Hematopoietic multipotent progenitor cell (in vitro differentiated cells): ENCODE measurements at regions not wholly inside any gene's neighbourhood (a gene's known extent, or its start where the extent isn't known, plus 50 kb on each side); places are given as distances from the start of the nearest gene placed in this dataset. TPM values are rescaled to one million over a fixed set of nuclear protein-coding genes. Genes with fewer than 3 reads are reported as not detected.

Experiments
- DNase-seq, 3 donors: peaks; one replicate each; pipeline ENCODE4 v3.0.0-alpha.2; 2011 to 2015; ENCODE audit warnings: low read depth in 2 of 3, low spot score in 2 of 3
- small RNA-seq: library from RNA; depleted of rRNA; stranded (forward); fragments of <200 nt; gene quantifications from one replicate; pipeline ENCODE3, GENCODE V24; 2012

DNA sequence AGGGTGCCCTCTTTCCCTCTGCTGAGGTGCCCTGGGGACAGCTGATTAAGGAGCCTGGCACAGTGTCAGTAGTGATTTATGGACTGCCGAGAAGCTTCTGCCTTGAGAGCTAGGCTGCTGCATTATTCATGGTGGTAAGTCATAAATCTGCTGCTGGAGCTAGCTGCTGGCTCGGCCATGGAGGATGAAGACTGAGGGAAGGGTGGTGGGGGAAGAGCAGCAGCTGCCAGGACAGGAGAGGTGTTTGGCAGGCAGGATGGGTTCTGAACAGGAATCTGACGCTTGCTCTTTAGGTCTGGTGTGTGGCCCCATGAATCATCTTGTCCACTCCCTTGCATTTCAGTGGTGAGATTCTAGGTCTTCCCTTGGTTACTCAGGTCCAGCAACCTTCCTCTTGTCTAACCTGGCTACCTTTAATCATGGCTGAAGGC lies 296.3 kb downstream of the DYSF start:
- DNase-seq, result no peak

DNA sequence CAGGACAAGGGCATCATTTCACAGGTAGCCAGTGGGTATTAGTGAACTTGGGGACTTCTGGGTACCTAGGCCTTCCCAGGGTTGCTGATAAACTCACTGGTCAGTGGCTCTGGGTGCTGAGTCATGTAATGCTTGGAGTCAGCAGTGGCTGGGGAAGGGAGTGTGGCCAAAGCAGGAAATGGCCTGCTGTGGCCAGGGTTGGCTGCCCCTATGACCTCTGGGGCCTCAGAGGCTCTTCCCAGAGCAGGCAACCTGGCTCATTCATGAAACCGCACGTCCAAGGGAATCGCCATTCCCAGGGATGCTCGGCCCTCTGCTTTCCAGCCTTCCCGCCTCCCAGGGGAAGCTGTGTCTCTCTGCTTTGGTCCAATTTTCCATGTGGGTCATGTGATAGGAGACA lies 294.9 kb downstream of the DYSF start:
- DNase-seq, result no peak

DNA sequence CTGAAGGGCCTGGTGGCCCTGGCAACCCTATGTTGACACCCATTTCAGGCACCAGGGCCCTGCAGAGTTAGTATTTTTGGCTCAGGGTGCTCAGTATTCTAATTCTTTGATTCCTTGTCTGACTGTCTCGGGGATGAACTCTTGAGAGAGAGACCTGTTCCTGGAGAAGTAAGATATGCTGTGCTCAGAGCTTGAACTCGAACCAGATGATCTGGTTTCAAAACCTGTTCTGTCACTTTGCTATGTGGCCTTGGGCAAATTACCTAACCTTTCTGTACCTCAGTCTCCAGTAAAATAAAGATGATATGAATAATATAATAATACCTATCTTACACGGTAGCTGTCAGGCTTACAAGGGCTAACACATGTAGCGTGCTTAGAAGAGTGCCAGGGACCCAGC lies 294.2 kb downstream of the DYSF start:
- DNase-seq, result no peak

DNA sequence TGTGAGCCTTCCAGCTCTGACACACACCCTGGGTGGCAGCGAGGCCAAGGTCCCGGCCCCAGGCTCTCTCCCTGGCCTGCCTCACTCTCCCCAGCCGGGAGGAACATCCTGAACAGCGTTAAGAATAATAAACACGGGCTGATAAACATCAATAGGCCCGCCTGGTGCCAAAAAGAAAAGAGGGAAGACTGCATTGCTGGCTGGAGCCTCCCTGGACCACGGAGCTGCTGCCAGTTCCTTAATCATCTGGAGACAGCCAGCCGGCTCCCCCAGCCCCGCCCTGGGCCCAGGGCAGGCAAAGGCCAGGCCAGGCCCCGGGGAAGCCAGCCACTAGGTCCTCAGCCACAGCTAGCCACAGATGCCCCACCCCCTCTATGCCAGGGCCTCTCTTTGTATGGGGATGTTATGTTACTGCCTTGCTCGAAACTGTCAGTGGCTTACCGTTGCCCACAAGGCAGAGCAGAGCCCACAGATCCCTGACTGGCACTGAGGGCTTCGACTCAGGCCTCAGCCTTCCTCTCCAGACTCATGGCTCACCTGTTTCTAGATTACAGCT lies 293.7 kb downstream of the DYSF start:
- no peak for DNase-seq

DNA sequence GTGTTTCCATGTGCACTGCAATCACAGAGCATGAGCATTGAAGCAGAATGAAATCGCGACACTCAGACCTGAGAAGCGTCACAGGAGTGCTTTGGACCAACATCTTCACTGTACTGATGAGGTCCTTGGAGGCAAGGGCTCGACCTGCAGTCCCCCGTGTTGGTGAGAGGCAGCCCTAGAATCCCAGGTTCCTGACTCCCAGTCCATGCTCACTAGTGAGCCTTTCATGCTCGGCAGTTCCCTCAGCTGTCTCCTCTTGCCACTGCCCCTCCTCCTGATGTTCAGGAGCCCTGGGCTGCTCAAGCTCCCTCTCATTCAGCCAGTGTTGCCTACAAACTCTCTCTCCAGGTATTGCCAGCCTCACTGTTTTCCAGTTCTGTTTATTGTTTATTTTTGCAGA lies 291.4 kb downstream of the DYSF start:
- no peak for DNase-seq

DNA sequence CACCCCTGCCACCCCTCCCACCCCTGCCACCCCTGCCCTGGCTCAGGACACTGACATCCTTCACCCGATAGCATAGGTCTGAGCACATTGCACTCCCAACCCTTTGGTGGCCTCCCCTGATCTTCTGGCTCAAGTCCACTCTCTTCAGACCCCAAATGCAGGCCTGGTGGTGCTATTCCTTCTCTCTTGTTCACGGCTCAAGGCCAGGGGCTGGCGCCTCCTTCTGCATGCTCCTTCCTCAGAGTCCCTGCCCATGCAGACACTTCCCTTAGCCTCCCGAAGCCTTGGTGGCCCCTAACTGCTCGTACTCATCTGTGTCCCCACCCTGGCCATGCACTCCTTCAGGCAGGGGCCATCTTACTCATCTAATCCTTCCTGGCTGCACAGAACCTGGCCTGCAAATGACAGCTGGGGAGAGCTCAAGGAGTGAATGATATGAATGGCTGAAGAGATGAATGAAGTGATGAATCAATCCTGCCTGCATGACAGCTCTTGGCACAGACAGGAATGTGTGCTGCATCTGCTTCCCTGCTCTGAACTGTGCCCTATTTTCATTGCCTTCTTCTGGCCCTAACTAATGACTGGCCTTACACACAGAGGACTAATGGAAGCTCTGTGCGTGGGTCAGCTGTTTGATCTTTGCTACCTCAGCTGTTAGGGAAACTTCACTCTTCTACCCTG lies 290.8 kb downstream of the DYSF start:
- DNase-seq, result no peak

DNA sequence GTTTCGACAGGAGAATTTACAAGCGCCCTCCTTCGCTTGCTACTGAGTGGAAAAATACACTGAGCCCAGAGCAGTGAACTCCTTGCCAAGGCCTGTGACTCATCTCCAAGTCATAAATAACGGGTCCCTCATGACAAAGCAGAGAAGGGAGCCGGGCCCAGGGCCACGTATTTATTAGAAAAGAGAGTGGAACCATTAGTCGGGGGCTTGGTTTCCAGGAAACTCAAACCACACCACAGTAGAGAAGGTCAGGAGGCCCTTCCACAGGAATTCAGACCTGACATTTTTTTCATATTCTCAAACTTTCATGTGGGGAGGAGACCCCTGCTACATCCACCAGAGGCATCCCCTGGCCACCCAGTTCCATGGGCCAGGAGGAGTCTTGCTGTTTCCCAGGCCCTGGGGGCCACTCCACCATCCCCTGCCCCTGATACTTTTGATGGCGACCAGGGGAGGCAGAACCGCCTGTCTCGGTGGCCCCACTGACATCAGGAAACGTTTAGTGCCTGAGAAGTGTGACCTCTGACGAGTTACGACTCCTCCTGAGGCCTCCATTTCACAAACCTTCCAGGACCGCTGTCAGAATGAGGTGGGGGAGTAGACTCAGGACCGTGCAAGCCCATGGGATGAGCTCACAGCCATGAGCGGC lies 289.7 kb downstream of the DYSF start:
- peak in 1 of 3 donors; percentile 14 for DNase-seq

DNA sequence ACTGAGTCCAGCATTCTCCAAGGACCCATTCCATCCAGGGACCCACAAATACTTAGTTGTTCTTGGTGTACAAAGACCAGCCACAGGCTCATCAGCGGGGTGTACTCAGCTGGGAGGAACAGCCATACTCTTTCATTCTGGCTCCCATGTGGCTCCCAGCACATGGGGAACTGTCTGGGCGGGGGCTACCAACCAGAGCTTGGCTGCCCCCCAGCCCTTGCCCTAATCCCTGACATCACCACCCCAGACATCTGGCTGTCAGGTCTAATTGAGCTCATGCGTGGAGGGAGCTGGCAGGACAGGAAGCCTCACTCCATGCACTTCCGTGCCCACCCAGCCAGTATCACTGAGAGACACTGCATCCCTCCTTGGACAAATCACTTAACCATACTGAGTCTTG lies 283.6 kb downstream of the DYSF start:
- no peak for DNase-seq

DNA sequence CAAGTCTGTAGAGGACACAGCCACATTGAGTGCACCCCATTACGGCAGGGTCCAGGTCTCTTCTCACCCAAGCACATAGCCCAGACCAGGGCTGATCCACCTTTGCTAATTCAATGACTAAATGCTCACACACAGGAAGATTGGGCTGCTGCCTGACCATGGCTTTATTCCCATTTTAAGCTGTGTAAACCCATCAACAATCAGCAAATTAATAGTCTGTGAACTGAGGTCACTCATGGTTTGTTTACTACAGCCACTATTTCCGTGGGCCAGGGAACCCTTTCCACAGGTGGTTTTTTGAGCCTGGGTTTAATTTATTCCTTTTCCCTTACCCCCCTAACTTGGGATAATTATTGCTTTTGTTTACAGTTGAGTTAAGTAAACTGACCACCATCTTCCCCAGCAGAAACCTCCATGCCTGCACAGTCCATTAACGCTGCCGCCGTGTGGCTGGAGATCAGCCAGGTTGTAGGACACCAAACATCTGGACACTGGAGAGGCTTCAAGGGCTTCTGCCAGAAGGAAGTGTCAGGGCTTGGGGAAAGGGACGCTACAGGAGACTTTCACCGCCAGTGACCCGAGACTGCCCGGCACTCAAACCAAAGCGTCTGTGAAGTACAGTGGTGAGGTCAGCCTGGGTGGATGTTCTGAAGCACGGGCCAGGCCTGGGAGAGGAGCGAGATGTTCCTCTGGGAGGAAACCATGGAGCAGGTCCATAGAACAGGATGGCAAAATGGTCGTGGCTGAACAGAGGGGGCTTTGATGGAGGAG lies 282.9 kb downstream of the DYSF start:
- DNase-seq, result no peak

Small RNA genes in the stretch of these regions (small RNA-seq; reads per million reads assigned to genes)
- gene RPS20P10, result not detected
